IMR-90 (cell line): ENCODE measurements at regions not wholly inside any gene's neighbourhood (a gene's known extent, or its start where the extent isn't known, plus 50 kb on each side); places are given as distances from the start of the nearest gene placed in this dataset.

Experiments
- ATAC-seq: fragments of 200-7000 bp; cut with Tn5 transposase; 2 replicates; pipeline ENCODE4 v1.9.1; 2020; ENCODE audit warnings: low read depth, mild to moderate bottlenecking, moderate library complexity
- BruUV-seq: library from RNA; stranded (reverse); fragments of 400-500 nt; replicated peaks from 2 replicates; lab custom pipeline; 2021; lab: Mats Ljungman, UMichigan
- CTCF ChIA-PET: fragments of 300-600 bp; formaldehyde crosslinking; extraction: SDS; loops from one replicate; lab custom pipeline; 2021; ENCODE audit warnings: antibody characterized with exemption; lab: Yijun Ruan, JAX
- POLR2A ChIA-PET: fragments of 300-600 bp; sonication (Branson Sonifier 250); formaldehyde crosslinking; loops from one replicate; lab custom pipeline; 2022; ENCODE audit warnings: antibody characterized with exemption; ENCODE audit not compliant: unreplicated experiment; lab: Charles Lee
- DNase-seq: peaks from one replicate; pipeline ENCODE4 v3.0.0; 2013
- H2AFZ ChIP-seq: replicated peaks from 2 replicates; pipeline ENCODE3; 2013; ENCODE audit warnings: low read length, mild to moderate bottlenecking; ENCODE audit not compliant: poor library complexity
- H2AK5ac ChIP-seq: 2 replicates; pipeline ENCODE4 v1.6.1; 2013; ENCODE audit warnings: low read depth, low read length, inconsistent platforms
- H2AK9ac ChIP-seq: replicated peaks from 2 replicates; pipeline ENCODE3; 2013; ENCODE audit warnings: mild to moderate bottlenecking, low read depth, low read length, moderate library complexity; ENCODE audit not compliant: poor library complexity
- H2BK120ac ChIP-seq: 2 replicates; pipeline ENCODE4 v1.6.1; 2013; ENCODE audit warnings: low read depth, low read length, inconsistent platforms
- H2BK15ac ChIP-seq: 3 replicates; pipeline ENCODE4 v1.6.1; 2013; ENCODE audit warnings: low read depth, low read length, inconsistent platforms
- H2BK20ac ChIP-seq: 2 replicates; pipeline ENCODE4 v1.6.1; 2013; ENCODE audit warnings: low read depth, mild to moderate bottlenecking, inconsistent platforms, low read length, moderate library complexity
- H2BK5ac ChIP-seq: 2 replicates; pipeline ENCODE4 v1.6.1; 2013; ENCODE audit warnings: mild to moderate bottlenecking, low read depth, low read length, inconsistent platforms; ENCODE audit not compliant: poor library complexity, severe bottlenecking
- H3K14ac ChIP-seq: replicated peaks from 2 replicates; pipeline ENCODE4 v1.6.1; 2013; ENCODE audit warnings: low read depth, low read length, inconsistent platforms
- H3K18ac ChIP-seq: 2 replicates; pipeline ENCODE4 v1.6.1; 2013; ENCODE audit warnings: low read depth, low read length, control low read depth
- H3K23ac ChIP-seq: 2 replicates; pipeline ENCODE4 v1.6.1; 2013; ENCODE audit warnings: low read depth, low read length, inconsistent platforms
- H3K27ac ChIP-seq: 2 replicates; pipeline ENCODE4 v1.5.1; 2013; ENCODE audit warnings: mild to moderate bottlenecking, control low read depth, low read length; ENCODE audit not compliant: insufficient read depth
- H3K27me3 ChIP-seq: 2 replicates; pipeline ENCODE4 v1.6.1; 2013; ENCODE audit warnings: low read length; ENCODE audit not compliant: control insufficient read depth, insufficient read depth
- H3K36me3 ChIP-seq: 2 replicates; pipeline ENCODE4 v1.6.1; 2013; ENCODE audit warnings: low read length, mixed read lengths; ENCODE audit not compliant: control insufficient read depth, insufficient read depth
- H3K4ac ChIP-seq: 2 replicates; pipeline ENCODE4 v1.6.1; 2013; ENCODE audit warnings: low read depth, low read length, inconsistent platforms
- H3K4me1 ChIP-seq: 2 replicates; pipeline ENCODE4 v1.6.1; 2013; ENCODE audit warnings: low read length, mixed read lengths; ENCODE audit not compliant: control insufficient read depth, insufficient read depth
- H3K4me2 ChIP-seq: 2 replicates; pipeline ENCODE4 v1.6.1; 2013; ENCODE audit warnings: low read depth, mild to moderate bottlenecking, control low read depth, low read length, moderate library complexity
- H3K4me3 ChIP-seq: 2 replicates; pipeline ENCODE4 v1.5.1; 2013; ENCODE audit warnings: low read depth, mild to moderate bottlenecking, control low read depth, low read length, moderate library complexity; ENCODE audit not compliant: insufficient read depth
- H3K56ac ChIP-seq: 2 replicates; pipeline ENCODE4 v1.6.1; 2013; ENCODE audit warnings: low read length, inconsistent platforms; ENCODE audit not compliant: insufficient read depth; ENCODE audit errors: extremely low read depth
- H3K79me1 ChIP-seq, 2 experiments: 2 replicates each; pipeline ENCODE4 v1.6.1; 2013; ENCODE audit warnings: low read length in 2 of 2, inconsistent platforms in 1 of 2, low read depth in 1 of 2
- H3K9ac ChIP-seq: 2 replicates; pipeline ENCODE4 v1.6.1; 2013; ENCODE audit warnings: low read depth, low read length, control low read depth
- H3K9me1 ChIP-seq: 2 replicates; pipeline ENCODE4 v1.6.1; 2013; ENCODE audit warnings: low read length, inconsistent platforms; ENCODE audit not compliant: insufficient read depth
- H3K9me3 ChIP-seq: 2 replicates; pipeline ENCODE4 v1.6.1; 2013; ENCODE audit warnings: low read length; ENCODE audit not compliant: control insufficient read depth, insufficient read depth
- H4K20me1 ChIP-seq: 2 replicates; pipeline ENCODE4 v1.6.1; 2013; ENCODE audit warnings: low read length, inconsistent platforms; ENCODE audit not compliant: insufficient read depth
- H4K5ac ChIP-seq: 2 replicates; pipeline ENCODE4 v1.6.1; 2013; ENCODE audit warnings: mild to moderate bottlenecking, low read depth, low read length, control low read depth
- H4K8ac ChIP-seq, 2 experiments: 2 replicates each; pipeline ENCODE4 v1.6.1; 2013; ENCODE audit warnings: low read depth in 2 of 2, low read length in 2 of 2, control low read depth in 1 of 2, inconsistent platforms in 1 of 2
- H4K91ac ChIP-seq: 2 replicates; pipeline ENCODE4 v1.6.1; 2013; ENCODE audit warnings: low read depth, low read length, inconsistent platforms; ENCODE audit not compliant: insufficient read depth
- BHLHE40 ChIP-seq: fragments of 150-350 bp; IDR thresholded peaks from 2 replicates; pipeline ENCODE4 v1.6.1; 2016; ENCODE audit warnings: mild to moderate bottlenecking, low read depth, low read length
- CEBPB ChIP-seq: IDR thresholded peaks from 2 replicates; pipeline ENCODE4 v1.6.1; 2012; ENCODE audit warnings: low read depth, low read length, improper control_type of control experiment
- CHD1 ChIP-seq: IDR thresholded peaks from 2 replicates; pipeline ENCODE4 v1.6.1; 2012; ENCODE audit warnings: low read depth, low read length, improper control_type of control experiment
- CTCF ChIP-seq: conservative IDR thresholded peaks from 2 replicates; pipeline ENCODE4 v1.5.1; 2012; ENCODE audit warnings: mild to moderate bottlenecking, low read depth, low read length, improper control_type of control experiment
- ELK1 ChIP-seq: fragments of 150-350 bp; IDR thresholded peaks from 2 replicates; pipeline ENCODE4 v1.6.1; 2016; ENCODE audit warnings: low read depth, mild to moderate bottlenecking, low read length, moderate library complexity, borderline replicate concordance
- FOS ChIP-seq: fragments of 150-350 bp; IDR thresholded peaks from 2 replicates; pipeline ENCODE4 v1.6.1; 2016; ENCODE audit warnings: low read depth, low read length
- MAFK ChIP-seq: IDR thresholded peaks from 2 replicates; pipeline ENCODE4 v1.6.1; 2012; ENCODE audit warnings: low read depth, low read length, improper control_type of control experiment
- MAZ ChIP-seq: IDR thresholded peaks from 2 replicates; pipeline ENCODE4 v1.6.1; 2012; ENCODE audit warnings: low read depth, mild to moderate bottlenecking, low read length, improper control_type of control experiment, moderate library complexity, borderline replicate concordance
- MXI1 ChIP-seq: IDR thresholded peaks from 2 replicates; pipeline ENCODE4 v1.6.1; 2012; ENCODE audit warnings: low read depth, mild to moderate bottlenecking, low read length, moderate library complexity, borderline replicate concordance
- NFE2L2 ChIP-seq: fragments of 150-350 bp; IDR thresholded peaks from 2 replicates; pipeline ENCODE4 v1.6.1; 2016; ENCODE audit warnings: low read depth, mild to moderate bottlenecking, low read length
- POLR2A ChIP-seq: IDR thresholded peaks from 2 replicates; pipeline ENCODE4 v1.6.1; 2012; ENCODE audit warnings: mild to moderate bottlenecking, low read depth, low read length
- RAD21 ChIP-seq: IDR thresholded peaks from 2 replicates; pipeline ENCODE4 v1.6.1; 2012; ENCODE audit warnings: low read length, improper control_type of control experiment
- RCOR1 ChIP-seq: IDR thresholded peaks from 2 replicates; pipeline ENCODE4 v1.6.1; 2012; ENCODE audit warnings: mild to moderate bottlenecking, low read length, improper control_type of control experiment; ENCODE audit not compliant: insufficient replicate concordance
- RFX5 ChIP-seq: IDR thresholded peaks from 2 replicates; pipeline ENCODE4 v1.8.0; 2012; ENCODE audit warnings: low read depth, mild to moderate bottlenecking, low read length, moderate library complexity
- SMC3 ChIP-seq: fragments of 150-350 bp; IDR thresholded peaks from 2 replicates; pipeline ENCODE4 v1.6.1; 2016; ENCODE audit warnings: low read depth, mild to moderate bottlenecking, antibody characterized with exemption, low read length, moderate library complexity
- USF2 ChIP-seq: fragments of 150-350 bp; IDR thresholded peaks from 2 replicates; pipeline ENCODE4 v1.6.1; 2017; ENCODE audit warnings: mild to moderate bottlenecking, antibody characterized with exemption, low read length, low read depth
- WGBS, 2 experiments: methylation state at CpG; one replicate each; pipeline versions ENCODE4 v1.1.5 to v1.1.7; 2013; ENCODE audit warnings: missing lambda C conversion rate in 2 of 2; ENCODE audit not compliant: insufficient read length in 1 of 2; ENCODE audit errors: extremely low coverage in 2 of 2; 5-methylcytosine and 5-hydroxymethylcytosine counted together
- dilution Hi-C: fragments of 300-500 bp; cut with HindIII; formaldehyde crosslinking; loops from one replicate; pipeline ENCODE4 v1.14.3; 2018; ENCODE audit warnings: low sequenced_read_pairs; ENCODE audit not compliant: unreplicated experiment
- in situ Hi-C: fragments of 300-500 bp; cut with MboI; formaldehyde crosslinking; loops from 3 replicates; pipeline ENCODE4 v1.14.3; 2019; ENCODE audit warnings: low sequenced_read_pairs, inconsistent platforms, mixed read lengths
- intact Hi-C: fragments of 100-400 bp; cut with micrococcal nuclease; formaldehyde crosslinking; loops from 2 replicates; pipeline ENCODE4 v1.10.0; 2022

GRCh38 chr12:89213139-89213538 is 139.2 kb downstream of the DUSP6 start:
- ChIA-PET POLR2A (no interaction called here), CTCF (no interaction called here)
- no peak overlapping the region for H3K4ac ChIP-seq
- no peak overlapping the region for H2AK9ac ChIP-seq
- H3K9me1 ChIP-seq, result no peaks in the 10 kb centered on the region
- H2BK120ac ChIP-seq, result no peak overlapping the region
- no peak overlapping the region for H2BK15ac ChIP-seq
- no peak overlapping the region for H3K4me2 ChIP-seq
- no peak overlapping the region for H3K18ac ChIP-seq
- no peak overlapping the region for H3K23ac ChIP-seq
- no peak overlapping the region for H4K5ac ChIP-seq
- no peak overlapping the region for H2AFZ ChIP-seq
- no peak overlapping the region for H2BK20ac ChIP-seq
- dilution Hi-C loops (no loop called here), in situ Hi-C loops (no loop called here), intact Hi-C loops (no loop called here)
- BruUV-seq, result no TSS peak
- H2BK5ac ChIP-seq, result no peak overlapping the region
- no peak overlapping the region for H3K56ac ChIP-seq
- no peaks in the 10 kb centered on the region for H4K20me1 ChIP-seq
- H3K4me1 ChIP-seq, result peaks cover 9% of the 10 kb centered on the region
- no peaks in the 10 kb centered on the region for H3K79me1 ChIP-seq
- H3K14ac ChIP-seq, result no peak overlapping the region
- ATAC-seq, result no peak
- no CpG with 5 or more reads among the region's 1 CpG for WGBS, 2 experiments
- no peak overlapping the region for H4K8ac ChIP-seq
- no peak overlapping the region for H3K4me3 ChIP-seq
- no peak overlapping the region for H4K91ac ChIP-seq
- TF ChIP-seq CHD1, result no peak
- TF ChIP-seq RCOR1, result no peak
- TF ChIP-seq POLR2A, result no peak
- TF ChIP-seq FOS, result no peak
- TF ChIP-seq BHLHE40, result no peak
- no peak for TF ChIP-seq SMC3
- no peak for TF ChIP-seq MAFK
- no peak for TF ChIP-seq ELK1
- no peak for TF ChIP-seq MAZ
- TF ChIP-seq NFE2L2, result no peak
- no peak for TF ChIP-seq USF2
- no peak for TF ChIP-seq CEBPB
- no peak for TF ChIP-seq CTCF
- TF ChIP-seq MXI1, result no peak
- TF ChIP-seq RAD21, result no peak
- no peak for TF ChIP-seq RFX5
- H3K36me3 ChIP-seq, result no peaks in the 10 kb centered on the region
- no peaks in the 10 kb centered on the region for H3K9me3 ChIP-seq
- no peak for DNase-seq
- no peak overlapping the region for H2AK5ac ChIP-seq
- H3K27ac ChIP-seq, result no peak overlapping the region
- no peak overlapping the region for H3K9ac ChIP-seq
- no peaks in the 10 kb centered on the region for H3K27me3 ChIP-seq
